Embryonic facial prominence (tissue), 1 donor: ENCODE measurements at regions not wholly inside any gene's neighbourhood (a gene's known extent, or its start where the extent isn't known, plus 50 kb on each side); places are given as distances from the start of the nearest gene placed in this dataset.

Experiments used
- DNase-seq: peaks from one replicate; pipeline ENCODE4 v3.0.0-alpha.2; 2016; ENCODE audit errors: extremely low spot score

- no peak for DNase-seq
Observed at GRCh38 chr7:51802718-51803117, 486.1 kb upstream of the COBL start.

GRCh38 chr7:51797371-51797770, 480.8 kb upstream of the COBL start:
- DNase-seq = no peak

- no peak for DNase-seq
Observed at GRCh38 chr7:51792796-51793195, 476.2 kb upstream of the COBL start.

DNA sequence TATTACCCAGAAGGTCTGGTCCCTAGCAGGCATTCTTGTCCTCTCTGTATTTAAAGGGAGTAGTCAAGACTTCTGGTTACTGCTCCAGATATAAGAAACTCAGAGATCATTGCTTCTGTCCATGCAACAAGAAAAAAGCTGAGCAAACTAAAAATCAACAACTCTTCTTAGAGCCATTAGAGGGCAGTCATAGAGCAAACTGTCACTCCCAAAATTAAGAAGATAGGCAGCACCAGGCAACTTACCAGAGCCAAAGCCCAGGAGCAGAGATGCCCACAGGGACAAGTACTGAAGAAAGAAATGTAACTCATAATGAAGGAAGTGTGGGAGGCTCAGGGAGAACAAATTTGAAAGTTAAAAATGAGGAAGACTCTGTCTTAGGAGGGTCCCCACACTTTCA, 472.9 kb upstream of the COBL start:
- DNase-seq = no peak

DNA sequence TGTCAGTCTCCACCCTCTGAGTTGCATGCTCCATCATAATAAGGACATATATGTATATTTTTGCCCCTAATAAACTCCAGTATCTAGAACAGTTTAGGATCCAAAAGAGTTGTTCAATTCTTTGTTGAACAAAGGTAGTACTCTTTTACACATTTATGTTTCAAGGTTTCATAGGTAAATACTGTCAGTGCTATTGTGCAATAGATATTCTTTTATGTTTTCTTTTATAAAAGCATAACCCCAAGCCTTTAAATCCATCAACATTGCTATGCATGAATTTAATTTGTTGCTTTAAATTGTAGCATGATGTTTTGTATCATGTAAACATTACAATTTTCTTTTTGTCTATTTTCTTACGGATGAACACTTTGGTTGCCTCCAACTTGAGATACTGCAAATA, 469.7 kb upstream of the COBL start:
- DNase-seq = no peak

- DNase-seq = no peak
Observed at GRCh38 chr7:51785876-51786275, 469.3 kb upstream of the COBL start.

GRCh38 chr7:51785171-51785570, 468.6 kb upstream of the COBL start:
- DNase-seq = no peak

GRCh38 chr7:51783241-51783640, 466.6 kb upstream of the COBL start:
- no peak for DNase-seq

- no peak for DNase-seq
Observed at GRCh38 chr7:51778121-51778520, 461.5 kb upstream of the COBL start.

DNA sequence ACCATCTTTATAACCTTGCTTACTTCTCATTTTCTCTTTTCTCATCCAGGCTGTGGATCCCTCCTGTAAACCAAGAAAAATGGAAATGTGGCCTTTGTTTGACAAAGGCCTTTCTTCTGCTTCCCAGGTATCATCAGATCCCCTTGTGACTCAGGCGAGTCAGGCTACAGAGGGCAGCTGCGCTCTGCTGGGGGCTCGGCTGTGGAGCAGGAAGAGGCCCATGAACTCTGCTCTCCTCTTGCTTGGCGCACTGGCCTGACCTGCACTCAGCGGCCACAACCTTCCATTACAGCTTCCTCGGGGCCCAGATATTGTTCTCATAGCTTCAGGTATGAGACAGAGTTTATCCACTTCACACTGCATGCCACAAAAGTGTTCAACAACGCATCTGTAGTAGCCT, 457.6 kb upstream of the COBL start:
- DNase-seq = no peak

DNA sequence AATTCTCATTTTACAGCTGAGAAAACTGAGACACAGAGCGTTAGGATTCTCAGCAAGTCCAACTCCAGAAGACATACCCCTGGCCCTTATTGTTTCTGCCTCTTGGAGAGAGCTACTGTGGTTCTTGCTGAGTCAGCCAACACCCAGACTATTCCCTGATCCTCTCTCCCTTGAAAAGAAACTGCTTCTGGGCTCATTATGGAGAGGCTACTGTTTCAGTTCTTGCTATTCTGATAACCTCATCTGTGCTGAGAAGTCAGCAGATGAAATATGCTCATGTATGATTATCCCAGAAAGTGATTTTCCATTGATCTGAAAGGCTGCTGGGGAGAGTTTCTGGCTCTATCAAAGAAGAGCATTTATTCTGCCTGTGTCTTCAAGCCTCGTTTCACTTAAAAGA, 455.6 kb upstream of the COBL start:
- no peak for DNase-seq

- DNase-seq = no peak
Observed at GRCh38 chr7:51764976-51765375, 448.4 kb upstream of the COBL start.

GRCh38 chr7:51759985-51760384, 443.4 kb upstream of the COBL start:
- DNase-seq = no peak

DNA sequence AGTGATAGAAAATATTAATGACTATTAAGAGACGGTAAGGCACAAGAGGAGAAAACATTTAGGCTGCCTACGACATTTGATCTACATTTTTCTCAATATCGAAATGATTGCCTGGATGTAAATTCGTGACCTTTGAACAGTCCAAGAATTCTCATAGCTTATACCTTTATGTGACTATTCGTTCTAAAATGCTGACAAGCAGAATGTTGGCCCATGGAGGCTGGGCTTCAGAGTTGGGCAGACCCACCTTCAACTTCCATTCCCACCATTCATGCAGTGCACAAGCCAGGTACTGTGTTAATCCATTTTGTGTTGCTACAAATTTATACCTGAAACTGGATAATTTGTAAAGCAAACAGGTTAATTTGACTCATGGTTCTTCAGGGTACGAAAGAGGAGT, 441.4 kb upstream of the COBL start:
- no peak for DNase-seq

GRCh38 chr7:51732951-51733350, 416.3 kb upstream of the COBL start:
- DNase-seq = no peak

DNA sequence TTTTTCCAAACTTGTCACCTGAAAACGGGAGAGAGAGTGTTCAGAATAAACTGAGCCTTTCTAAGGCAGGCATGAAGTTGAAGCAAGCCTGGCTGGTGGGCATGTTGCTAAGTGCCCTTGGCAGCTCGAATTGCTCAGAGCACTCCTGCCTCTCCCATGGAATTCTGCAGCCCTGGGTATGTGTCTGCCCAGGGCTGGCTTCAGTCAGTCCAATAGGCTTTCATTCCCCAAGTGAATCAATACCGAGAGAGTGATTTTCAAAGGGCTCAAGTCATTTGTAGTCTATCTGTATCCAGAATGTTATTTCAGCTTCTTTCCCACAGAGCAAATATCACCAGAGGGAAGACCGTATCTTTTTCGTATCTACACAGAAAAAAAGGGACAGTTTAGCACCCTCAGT, 415.5 kb upstream of the COBL start:
- no peak for DNase-seq

- no peak for DNase-seq
Observed at GRCh38 chr7:51731075-51731474, 414.5 kb upstream of the COBL start.

DNA sequence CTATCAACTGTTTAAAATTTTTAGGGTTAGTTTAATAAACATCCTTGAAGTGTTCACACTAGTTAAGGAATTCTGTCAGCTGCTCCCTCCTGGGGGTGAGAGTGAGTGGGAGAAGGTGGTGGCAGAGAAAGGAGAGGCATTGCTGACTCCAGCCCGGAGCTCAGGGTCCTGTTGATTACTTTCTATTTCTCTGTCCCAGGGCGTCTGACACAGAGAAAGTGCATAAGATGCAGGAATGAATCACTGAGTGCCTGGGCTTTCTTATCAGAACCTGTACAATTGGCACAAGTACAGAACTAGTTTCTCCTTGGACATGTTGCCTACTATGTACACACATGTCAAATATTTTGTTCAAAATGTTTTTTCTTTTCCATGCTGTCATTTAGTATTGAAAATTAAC, 410.8 kb upstream of the COBL start:
- no peak for DNase-seq

GRCh38 chr7:51706851-51707250, 390.2 kb upstream of the COBL start:
- DNase-seq = no peak

DNA sequence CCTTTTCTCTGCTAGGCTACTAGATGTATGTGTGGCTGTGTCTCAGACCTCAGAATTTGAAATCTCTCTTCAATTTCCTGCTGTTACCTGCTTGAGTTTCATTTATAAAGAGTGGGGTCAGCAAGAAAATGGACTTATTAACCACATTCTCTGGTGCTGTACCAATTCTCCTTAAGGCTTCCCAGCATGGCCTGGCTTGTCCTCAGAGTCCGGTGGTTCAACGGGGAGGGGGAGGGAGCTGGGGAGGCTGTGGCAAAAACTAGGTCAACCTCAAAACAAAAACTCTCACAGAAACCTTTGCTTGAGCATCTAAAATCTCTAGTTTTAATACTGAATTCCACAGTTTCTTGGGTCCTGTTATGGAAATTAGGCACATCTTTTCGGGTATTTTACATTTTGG, 389.1 kb upstream of the COBL start:
- DNase-seq = no peak

DNA sequence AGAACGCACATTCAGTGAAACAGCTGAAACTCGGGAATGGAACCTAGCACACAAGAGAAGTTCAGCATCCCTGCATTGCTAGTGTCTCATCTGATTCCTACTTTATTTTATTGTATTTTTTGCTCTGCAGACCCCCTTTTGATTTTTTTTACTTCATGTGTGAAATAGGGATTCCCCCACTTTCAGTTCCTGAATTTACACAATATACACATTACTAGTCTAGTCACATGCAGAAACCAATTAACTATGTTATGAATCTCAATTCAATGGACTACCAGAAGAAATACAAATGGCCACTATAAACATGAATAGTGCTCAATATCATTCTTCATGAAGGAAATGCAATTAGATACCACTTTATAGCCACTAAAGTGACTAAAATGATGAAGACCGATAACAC, 386.1 kb upstream of the COBL start:
- DNase-seq = no peak

GRCh38 chr7:51701935-51702334, 385.3 kb upstream of the COBL start:
- no peak for DNase-seq

DNA sequence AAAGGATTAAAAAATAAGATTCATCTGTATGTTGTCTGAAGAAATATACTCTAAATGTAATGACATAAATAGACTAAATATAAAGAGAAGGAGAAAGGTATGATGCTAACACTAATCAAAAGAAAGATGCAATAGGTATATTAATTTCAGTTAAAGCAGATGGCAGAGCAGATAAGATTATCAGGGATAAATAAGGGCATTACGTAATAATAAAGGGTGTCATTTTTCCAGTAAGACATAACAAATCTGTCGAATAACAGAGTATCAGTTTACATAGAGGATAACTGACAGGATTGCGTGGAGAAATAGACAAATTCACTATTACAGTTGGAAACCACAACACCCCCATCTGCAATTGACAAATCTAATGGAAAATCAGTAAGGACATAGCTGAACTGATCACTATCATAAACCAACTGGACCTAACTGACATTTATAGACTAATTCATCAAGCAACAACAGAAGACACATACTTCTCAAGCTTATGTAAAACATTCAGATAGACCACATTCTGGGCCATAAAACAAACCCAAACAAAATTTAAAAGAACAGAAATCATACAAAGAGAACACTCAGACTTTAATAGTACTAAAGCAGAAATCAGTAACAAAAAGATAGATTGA, 384.1 kb upstream of the COBL start:
- DNase-seq = no peak

GRCh38 chr7:51693258-51693657, 376.6 kb upstream of the COBL start:
- DNase-seq = no peak

DNA sequence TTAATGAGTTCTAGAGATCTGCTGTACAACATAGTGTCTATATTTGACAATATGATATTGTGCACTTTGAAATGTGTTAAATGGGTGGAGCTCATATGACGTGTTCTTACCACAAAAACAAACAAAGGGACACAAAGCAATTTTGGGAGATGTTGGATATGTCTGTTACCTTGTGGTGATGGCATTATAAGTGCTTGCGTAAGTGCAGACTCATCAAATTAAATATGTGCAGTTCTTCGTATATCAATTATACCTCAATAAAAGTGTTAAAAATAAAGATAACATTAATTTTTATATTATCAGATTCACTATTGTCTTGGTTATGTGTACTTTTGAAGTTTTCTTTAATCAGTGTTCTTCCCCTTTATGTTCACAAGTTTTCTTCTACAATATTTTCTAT, 372.9 kb upstream of the COBL start:
- DNase-seq = no peak
